HG03045 (cell line): ENCODE measurements at regions not wholly inside any gene's neighbourhood (a gene's known extent, or its start where the extent isn't known, plus 50 kb on each side); places are given as distances from the start of the nearest gene placed in this dataset.

ENCODE experiments used
- ATAC-seq: cut with Tn5 transposase; IDR thresholded peaks from one replicate; pipeline ENCODE4 v1.9.1; 2021; ENCODE audit warnings: mild to moderate bottlenecking, moderate library complexity; ENCODE audit not compliant: unreplicated experiment

- no peak for ATAC-seq
Measured at GRCh38 chr15:26378304-26378703, 394.6 kb downstream of the GABRB3 start.

GRCh38 chr15:26376243-26376642 is 396.6 kb downstream of the GABRB3 start:
- ATAC-seq, result no peak

- no peak for ATAC-seq
Measured at GRCh38 chr15:26374806-26375205, 398.1 kb downstream of the GABRB3 start.

- no peak for ATAC-seq
Measured at GRCh38 chr15:26372706-26373105, 400.2 kb downstream of the GABRB3 start.

GRCh38 chr15:26365077-26365476 is 407.8 kb downstream of the GABRB3 start:
- no peak for ATAC-seq

- ATAC-seq, result no peak
Measured at GRCh38 chr15:26359855-26360254, 413.0 kb downstream of the GABRB3 start.

GRCh38 chr15:26358708-26359107 is 414.2 kb downstream of the GABRB3 start:
- ATAC-seq, result no peak

- ATAC-seq, result no peak
Measured at GRCh38 chr15:26357653-26358052, 415.2 kb downstream of the GABRB3 start.

GRCh38 chr15:26355472-26356074 is 417.3 kb downstream of the GABRB3 start:
- no peak for ATAC-seq

- no peak for ATAC-seq
Measured at GRCh38 chr15:26352909-26353308, 420.0 kb downstream of the GABRB3 start.

GRCh38 chr15:26352406-26352805 is 420.5 kb downstream of the GABRB3 start:
- ATAC-seq, result no peak

- no peak for ATAC-seq
Measured at GRCh38 chr15:26325495-26325894, 447.4 kb downstream of the GABRB3 start.

- no peak for ATAC-seq
Measured at GRCh38 chr15:26323566-26323965, 449.3 kb downstream of the GABRB3 start.

GRCh38 chr15:26318689-26319088 is 454.2 kb downstream of the GABRB3 start:
- ATAC-seq, result no peak

GRCh38 chr15:26314577-26314976 is 451.4 kb upstream of the ATP10A start:
- no peak for ATAC-seq

GRCh38 chr15:26311710-26312236 is 448.6 kb upstream of the ATP10A start:
- ATAC-seq, result no peak

GRCh38 chr15:26298659-26299170 is 435.6 kb upstream of the ATP10A start:
- ATAC-seq, result no peak

- no peak for ATAC-seq
Measured at GRCh38 chr15:26298010-26298658, 435.0 kb upstream of the ATP10A start.

- ATAC-seq, result no peak
Measured at GRCh38 chr15:26295336-26296085, 432.4 kb upstream of the ATP10A start.

GRCh38 chr15:26294059-26294689 is 431.0 kb upstream of the ATP10A start:
- ATAC-seq, result no peak

- ATAC-seq, result no peak
Measured at GRCh38 chr15:26287381-26287780, 424.3 kb upstream of the ATP10A start.
